WTC11 (cell line): ENCODE measurements at regions not wholly inside any gene's neighbourhood (a gene's known extent, or its start where the extent isn't known, plus 50 kb on each side); places are given as distances from the start of the nearest gene placed in this dataset.

ENCODE experiments used
- ATF1 ChIP-seq: sonication (generic); formaldehyde crosslinking; IDR thresholded peaks from 2 replicates; pipeline ENCODE4 v1.8.1; 2023; ENCODE audit warnings: mild to moderate bottlenecking, moderate library complexity, missing genetic modification reagents
- ATF2 ChIP-seq: sonication (generic); formaldehyde crosslinking; IDR thresholded peaks from 2 replicates; pipeline ENCODE4 v1.8.1; 2022; ENCODE audit warnings: low read depth, missing genetic modification reagents, borderline replicate concordance
- ATF3 ChIP-seq: sonication (generic); formaldehyde crosslinking; conservative IDR thresholded peaks from 2 replicates; pipeline ENCODE4 v1.8.1; 2022; ENCODE audit warnings: mild to moderate bottlenecking, missing genetic modification reagents
- CREM ChIP-seq: sonication (generic); formaldehyde crosslinking; IDR thresholded peaks from 2 replicates; pipeline ENCODE4 v1.8.1; 2022; ENCODE audit warnings: mild to moderate bottlenecking, missing genetic modification reagents, moderate library complexity
- CTCF ChIP-seq: fragments of 200-600 bp; IDR thresholded peaks from 2 replicates; pipeline ENCODE4 v1.8.0; 2022; ENCODE audit warnings: antibody characterized with exemption
- E2F1 ChIP-seq: sonication (generic); formaldehyde crosslinking; IDR thresholded peaks from 2 replicates; pipeline ENCODE4 v1.8.0; 2022; ENCODE audit warnings: mild to moderate bottlenecking, missing genetic modification reagents
- ELF4 ChIP-seq: sonication (generic); formaldehyde crosslinking; IDR thresholded peaks from 2 replicates; pipeline ENCODE4 v1.8.1; 2022; ENCODE audit warnings: low read depth, mild to moderate bottlenecking, moderate library complexity, missing genetic modification reagents
- ESRRA ChIP-seq: sonication (generic); formaldehyde crosslinking; IDR thresholded peaks from 2 replicates; pipeline ENCODE4 v1.8.1; 2022; ENCODE audit warnings: mild to moderate bottlenecking, missing genetic modification reagents, borderline replicate concordance
- FOXP1 ChIP-seq: sonication (generic); formaldehyde crosslinking; IDR thresholded peaks from 2 replicates; pipeline ENCODE4 v1.8.0; 2022; ENCODE audit warnings: missing genetic modification reagents, mild to moderate bottlenecking, moderate library complexity, borderline replicate concordance
- FOXP4 ChIP-seq: sonication (generic); formaldehyde crosslinking; IDR thresholded peaks from 2 replicates; pipeline ENCODE4 v1.8.0; 2022; ENCODE audit warnings: mild to moderate bottlenecking, missing genetic modification reagents
- MAX ChIP-seq: sonication (generic); formaldehyde crosslinking; IDR thresholded peaks from 2 replicates; pipeline ENCODE4 v1.8.0; 2022; ENCODE audit warnings: mild to moderate bottlenecking, missing genetic modification reagents
- USF1 ChIP-seq: sonication (generic); formaldehyde crosslinking; IDR thresholded peaks from 2 replicates; pipeline ENCODE4 v1.8.0; 2022; ENCODE audit warnings: mild to moderate bottlenecking, missing genetic modification reagents
- USF2 ChIP-seq: sonication (generic); formaldehyde crosslinking; IDR thresholded peaks from 2 replicates; pipeline ENCODE4 v1.8.1; 2023; ENCODE audit warnings: mild to moderate bottlenecking, missing genetic modification reagents, moderate library complexity
- ZNF232 ChIP-seq: sonication (generic); formaldehyde crosslinking; IDR thresholded peaks from 2 replicates; pipeline ENCODE4 v1.8.0; 2022; ENCODE audit warnings: mild to moderate bottlenecking, missing genetic modification reagents

- TF ChIP-seq CREM (CRISPR knock-in tag), result no peak
- TF ChIP-seq ZNF232, result no peak
- TF ChIP-seq CTCF, result no peak
- TF ChIP-seq E2F1, result no peak
- TF ChIP-seq FOXP4 (CRISPR knock-in tag), result no peak
- no peak for TF ChIP-seq USF2 (CRISPR knock-in tag)
- TF ChIP-seq FOXP1 (CRISPR knock-in tag), result no peak
- TF ChIP-seq ELF4 (CRISPR knock-in tag), result no peak
- TF ChIP-seq USF1 (CRISPR knock-in tag), result no peak
- TF ChIP-seq MAX (CRISPR knock-in tag), result no peak
- no peak for TF ChIP-seq ESRRA (CRISPR knock-in tag)
- TF ChIP-seq ATF1 (CRISPR knock-in tag), result no peak
- TF ChIP-seq ATF3 (CRISPR knock-in tag), result no peak
- TF ChIP-seq ATF2 (CRISPR knock-in tag), result no peak
Observed at GRCh38 chrX:129193357-129193756, 329.9 kb downstream of the SMARCA1 start.
